ENCODE measurements at regions not wholly inside any gene's neighbourhood (a gene's known extent, or its start where the extent isn't known, plus 50 kb on each side); places are given as distances from the start of the nearest gene placed in this dataset.

GRCh38 chr21:36209626-36210171 lies 53.1 kb downstream of the DOP1B start:
- Histone ChIP-seq H3K9me2 (ENCODE audit: insufficient read depth, low read length) (no peaks in the 10 kb centered on the region), H3K36me3 (ENCODE audit: insufficient read depth, low read length) (peaks cover 2% of the 10 kb centered on the region), H3K27ac (ENCODE audit: low read length) (no peak overlapping the region), H3K4me3 (ENCODE audit: low read length) (no peak overlapping the region), H3K9me3 (ENCODE audit: low read length) (no peaks in the 10 kb centered on the region), H3F3A (ENCODE audit: insufficient read depth, low read length, poor library complexity, severe bottlenecking) (no peaks in the 10 kb centered on the region), H2AFZ (ENCODE audit: low read depth, low read length) (no peak overlapping the region), H3K9ac (ENCODE audit: low read length) (no peak overlapping the region), H3K27me3 (ENCODE audit: insufficient read depth, low read depth, low read length) (no peaks in the 10 kb centered on the region), H3K4me2 (ENCODE audit: low read length) (no peak overlapping the region), H4K20me1 (ENCODE audit: insufficient read depth) (no peaks in the 10 kb centered on the region), H3K79me2 (replicated peaks; ENCODE audit: insufficient read depth, low read length) (no peaks in the 10 kb centered on the region)
- TF ChIP-seq POLR2AphosphoS5 (IDR thresholded peaks at IDR 0.05) (no peak), RAD21 (conservative IDR thresholded peaks at IDR 0.05) (peak; percentile 55), EZH2 (IDR thresholded peaks at IDR 0.05; ENCODE audit: borderline replicate concordance, insufficient read depth, low read length, poor library complexity, severe bottlenecking) (no peak), SMC3 (conservative IDR thresholded peaks at IDR 0.05; ENCODE audit: poor library complexity) (peak; percentile 65), EP300 (conservative IDR thresholded peaks at IDR 0.05; ENCODE audit: poor library complexity, severe bottlenecking) (no peak), MXI1 (conservative IDR thresholded peaks at IDR 0.05; ENCODE audit: poor library complexity, severe bottlenecking) (no peak)
- TF ChIP-seq, protein P1, sequence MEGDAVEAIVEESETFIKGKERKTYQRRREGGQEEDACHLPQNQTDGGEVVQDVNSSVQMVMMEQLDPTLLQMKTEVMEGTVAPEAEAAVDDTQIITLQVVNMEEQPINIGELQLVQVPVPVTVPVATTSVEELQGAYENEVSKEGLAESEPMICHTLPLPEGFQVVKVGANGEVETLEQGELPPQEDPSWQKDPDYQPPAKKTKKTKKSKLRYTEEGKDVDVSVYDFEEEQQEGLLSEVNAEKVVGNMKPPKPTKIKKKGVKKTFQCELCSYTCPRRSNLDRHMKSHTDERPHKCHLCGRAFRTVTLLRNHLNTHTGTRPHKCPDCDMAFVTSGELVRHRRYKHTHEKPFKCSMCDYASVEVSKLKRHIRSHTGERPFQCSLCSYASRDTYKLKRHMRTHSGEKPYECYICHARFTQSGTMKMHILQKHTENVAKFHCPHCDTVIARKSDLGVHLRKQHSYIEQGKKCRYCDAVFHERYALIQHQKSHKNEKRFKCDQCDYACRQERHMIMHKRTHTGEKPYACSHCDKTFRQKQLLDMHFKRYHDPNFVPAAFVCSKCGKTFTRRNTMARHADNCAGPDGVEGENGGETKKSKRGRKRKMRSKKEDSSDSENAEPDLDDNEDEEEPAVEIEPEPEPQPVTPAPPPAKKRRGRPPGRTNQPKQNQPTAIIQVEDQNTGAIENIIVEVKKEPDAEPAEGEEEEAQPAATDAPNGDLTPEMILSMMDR (IDR thresholded peaks at IDR 0.05; ENCODE audit: poor library complexity, severe bottlenecking): peak; percentile 58
- TF ChIP-seq, protein P2, sequence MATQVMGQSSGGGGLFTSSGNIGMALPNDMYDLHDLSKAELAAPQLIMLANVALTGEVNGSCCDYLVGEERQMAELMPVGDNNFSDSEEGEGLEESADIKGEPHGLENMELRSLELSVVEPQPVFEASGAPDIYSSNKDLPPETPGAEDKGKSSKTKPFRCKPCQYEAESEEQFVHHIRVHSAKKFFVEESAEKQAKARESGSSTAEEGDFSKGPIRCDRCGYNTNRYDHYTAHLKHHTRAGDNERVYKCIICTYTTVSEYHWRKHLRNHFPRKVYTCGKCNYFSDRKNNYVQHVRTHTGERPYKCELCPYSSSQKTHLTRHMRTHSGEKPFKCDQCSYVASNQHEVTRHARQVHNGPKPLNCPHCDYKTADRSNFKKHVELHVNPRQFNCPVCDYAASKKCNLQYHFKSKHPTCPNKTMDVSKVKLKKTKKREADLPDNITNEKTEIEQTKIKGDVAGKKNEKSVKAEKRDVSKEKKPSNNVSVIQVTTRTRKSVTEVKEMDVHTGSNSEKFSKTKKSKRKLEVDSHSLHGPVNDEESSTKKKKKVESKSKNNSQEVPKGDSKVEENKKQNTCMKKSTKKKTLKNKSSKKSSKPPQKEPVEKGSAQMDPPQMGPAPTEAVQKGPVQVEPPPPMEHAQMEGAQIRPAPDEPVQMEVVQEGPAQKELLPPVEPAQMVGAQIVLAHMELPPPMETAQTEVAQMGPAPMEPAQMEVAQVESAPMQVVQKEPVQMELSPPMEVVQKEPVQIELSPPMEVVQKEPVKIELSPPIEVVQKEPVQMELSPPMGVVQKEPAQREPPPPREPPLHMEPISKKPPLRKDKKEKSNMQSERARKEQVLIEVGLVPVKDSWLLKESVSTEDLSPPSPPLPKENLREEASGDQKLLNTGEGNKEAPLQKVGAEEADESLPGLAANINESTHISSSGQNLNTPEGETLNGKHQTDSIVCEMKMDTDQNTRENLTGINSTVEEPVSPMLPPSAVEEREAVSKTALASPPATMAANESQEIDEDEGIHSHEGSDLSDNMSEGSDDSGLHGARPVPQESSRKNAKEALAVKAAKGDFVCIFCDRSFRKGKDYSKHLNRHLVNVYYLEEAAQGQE (IDR thresholded peaks at IDR 0.05; ENCODE audit: borderline replicate concordance): no peak

GRCh38 chr21:36210779-36211659 lies 54.4 kb downstream of the DOP1B start:
- no peaks in the 10 kb centered on the region for H3K79me2 ChIP-seq (replicated peaks; ENCODE audit: insufficient read depth, low read length)
- H3K36me3 ChIP-seq (ENCODE audit: insufficient read depth, low read length): peaks cover 6% of the 10 kb centered on the region
- no peak overlapping the region for H2AFZ ChIP-seq (ENCODE audit: low read depth, low read length)
- H3K4me3 ChIP-seq (ENCODE audit: low read length): no peak overlapping the region
- H3F3A ChIP-seq (ENCODE audit: insufficient read depth, low read length, poor library complexity, severe bottlenecking): no peaks in the 10 kb centered on the region
- no peaks in the 10 kb centered on the region for H4K20me1 ChIP-seq (ENCODE audit: insufficient read depth)
- H3K4me2 ChIP-seq (ENCODE audit: low read length): no peak overlapping the region
- H3K27me3 ChIP-seq (ENCODE audit: insufficient read depth, low read depth, low read length): no peaks in the 10 kb centered on the region
- H3K9ac ChIP-seq (ENCODE audit: low read length): no peak overlapping the region
- H3K9me2 ChIP-seq (ENCODE audit: insufficient read depth, low read length): no peaks in the 10 kb centered on the region
- no peak overlapping the region for H3K27ac ChIP-seq (ENCODE audit: low read length)
- no peaks in the 10 kb centered on the region for H3K9me3 ChIP-seq (ENCODE audit: low read length)
- TF ChIP-seq, protein P1 (IDR thresholded peaks at IDR 0.05; ENCODE audit: poor library complexity, severe bottlenecking): no peak
- TF ChIP-seq, protein P2 (IDR thresholded peaks at IDR 0.05; ENCODE audit: borderline replicate concordance): no peak
- TF ChIP-seq POLR2AphosphoS5 (IDR thresholded peaks at IDR 0.05) (no peak), RAD21 (conservative IDR thresholded peaks at IDR 0.05) (no peak), EP300 (conservative IDR thresholded peaks at IDR 0.05; ENCODE audit: poor library complexity, severe bottlenecking) (no peak), EZH2 (IDR thresholded peaks at IDR 0.05; ENCODE audit: borderline replicate concordance, insufficient read depth, low read length, poor library complexity, severe bottlenecking) (no peak), SMC3 (conservative IDR thresholded peaks at IDR 0.05; ENCODE audit: poor library complexity) (no peak), TAF1 (IDR thresholded peaks at IDR 0.05; ENCODE audit: low read depth) (no peak), MXI1 (conservative IDR thresholded peaks at IDR 0.05; ENCODE audit: poor library complexity, severe bottlenecking) (no peak)

All from neural cell (in vitro differentiated cells).